KMS-11 (cell line): ENCODE measurements at regions not wholly inside any gene's neighbourhood (a gene's known extent, or its start where the extent isn't known, plus 50 kb on each side); places are given as distances from the start of the nearest gene placed in this dataset.

Experiments
- H2AFZ ChIP-seq: fragments of 200-600 bp; sonication (generic); 2 replicates; pipeline ENCODE4 v1.6.1; 2016; ENCODE audit warnings: antibody characterized with exemption, mixed run types, low read depth
- H3K27ac ChIP-seq: fragments of 200-600 bp; sonication (generic); 2 replicates; pipeline ENCODE4 v1.6.1; 2016; ENCODE audit warnings: mild to moderate bottlenecking, mixed run types
- H3K27me3 ChIP-seq: fragments of 200-600 bp; sonication (generic); 2 replicates; pipeline ENCODE4 v1.6.1; 2017; ENCODE audit warnings: mild to moderate bottlenecking, low read depth, mixed run types, moderate library complexity; ENCODE audit not compliant: insufficient read depth
- H3K36me3 ChIP-seq: fragments of 200-600 bp; sonication (generic); 2 replicates; pipeline ENCODE4 v1.6.1; 2017; ENCODE audit warnings: mild to moderate bottlenecking, mixed run types; ENCODE audit not compliant: insufficient read depth
- H3K4me1 ChIP-seq: fragments of 200-600 bp; sonication (generic); 2 replicates; pipeline ENCODE4 v1.6.1; 2016; ENCODE audit warnings: mild to moderate bottlenecking, low read depth, mixed run types; ENCODE audit not compliant: poor library complexity, severe bottlenecking
- H3K4me2 ChIP-seq: fragments of 200-600 bp; sonication (generic); 2 replicates; pipeline ENCODE4 v1.7.0; 2016; ENCODE audit warnings: mild to moderate bottlenecking, mixed run types
- H3K4me3 ChIP-seq: fragments of 200-600 bp; sonication (generic); IDR thresholded peaks from 2 replicates; pipeline ENCODE4 v1.6.1; 2017; ENCODE audit warnings: low read depth, low read length, mixed read lengths; ENCODE audit not compliant: insufficient read depth
- H3K79me2 ChIP-seq: fragments of 200-600 bp; sonication (generic); 2 replicates; pipeline ENCODE4 v1.6.1; 2016; ENCODE audit warnings: low read depth, mixed run types; ENCODE audit not compliant: insufficient read depth
- H3K9ac ChIP-seq: fragments of 200-600 bp; sonication (generic); 2 replicates; pipeline ENCODE4 v1.6.1; 2016; ENCODE audit warnings: mild to moderate bottlenecking, mixed run types
- H4K20me1 ChIP-seq: fragments of 200-600 bp; sonication (generic); 2 replicates; pipeline ENCODE4 v1.6.1; 2016; ENCODE audit warnings: mild to moderate bottlenecking, mixed run types; ENCODE audit not compliant: insufficient read depth
- TF ChIP-seq, protein P1 (sequence below): fragments of 200-600 bp; sonication (generic); conservative IDR thresholded peaks from 2 replicates; pipeline ENCODE4 v1.6.1; 2017; ENCODE audit warnings: low read depth, mild to moderate bottlenecking, antibody characterized with exemption, low read length, moderate library complexity, mixed read lengths

DNA sequence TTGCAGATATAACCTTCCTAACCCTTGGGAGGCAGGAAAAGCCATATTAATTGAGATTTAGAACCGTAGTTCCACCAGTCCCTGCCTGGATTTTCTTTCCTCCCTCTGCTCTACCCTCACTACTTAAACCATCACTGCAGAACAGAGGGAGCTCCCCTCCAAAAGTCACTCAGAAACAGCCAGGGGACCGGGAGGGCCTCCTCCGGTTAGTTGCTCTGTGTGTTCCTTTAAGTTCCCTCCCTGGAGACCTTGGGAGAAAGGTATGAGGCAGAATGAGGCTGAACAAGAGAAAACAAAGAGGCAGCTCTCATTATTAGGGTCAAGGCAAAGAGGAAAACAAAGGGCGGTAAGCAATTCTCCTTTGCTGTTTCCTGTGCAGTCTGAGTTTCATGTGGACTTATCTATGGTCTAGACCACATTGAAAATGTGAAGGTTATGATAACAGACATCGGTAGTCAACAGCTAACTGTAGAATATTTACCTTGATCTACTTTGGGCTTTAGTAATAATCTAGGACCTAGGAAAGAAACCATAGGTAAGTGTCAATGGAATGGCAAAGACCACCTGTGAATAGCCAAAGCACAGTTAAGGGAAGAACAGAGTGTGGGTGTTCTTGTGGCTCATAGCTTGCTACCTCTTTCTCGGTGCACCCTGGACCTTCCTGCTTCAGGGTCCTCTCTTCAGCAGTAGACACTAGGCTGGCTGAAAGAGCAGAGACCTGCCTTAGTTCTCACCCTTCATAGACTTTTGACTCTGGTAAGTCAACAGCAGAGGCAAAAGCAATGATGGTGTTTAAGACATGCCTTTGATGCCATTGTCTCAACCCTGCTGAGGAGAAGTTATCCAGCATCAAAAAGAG is 250.9 kb upstream of the CITED2 start:
- Histone ChIP-seq H3K79me2 (no peaks in the 10 kb centered on the region), H3K9ac (no peak overlapping the region), H2AFZ (no peak overlapping the region), H3K4me2 (no peak overlapping the region), H3K27ac (no peak overlapping the region), H3K4me3 (no peak overlapping the region), H3K27me3 (no peaks in the 10 kb centered on the region), H4K20me1 (no peaks in the 10 kb centered on the region), H3K4me1 (no peaks in the 10 kb centered on the region), H3K36me3 (no peaks in the 10 kb centered on the region)
- TF ChIP-seq, protein P1, sequence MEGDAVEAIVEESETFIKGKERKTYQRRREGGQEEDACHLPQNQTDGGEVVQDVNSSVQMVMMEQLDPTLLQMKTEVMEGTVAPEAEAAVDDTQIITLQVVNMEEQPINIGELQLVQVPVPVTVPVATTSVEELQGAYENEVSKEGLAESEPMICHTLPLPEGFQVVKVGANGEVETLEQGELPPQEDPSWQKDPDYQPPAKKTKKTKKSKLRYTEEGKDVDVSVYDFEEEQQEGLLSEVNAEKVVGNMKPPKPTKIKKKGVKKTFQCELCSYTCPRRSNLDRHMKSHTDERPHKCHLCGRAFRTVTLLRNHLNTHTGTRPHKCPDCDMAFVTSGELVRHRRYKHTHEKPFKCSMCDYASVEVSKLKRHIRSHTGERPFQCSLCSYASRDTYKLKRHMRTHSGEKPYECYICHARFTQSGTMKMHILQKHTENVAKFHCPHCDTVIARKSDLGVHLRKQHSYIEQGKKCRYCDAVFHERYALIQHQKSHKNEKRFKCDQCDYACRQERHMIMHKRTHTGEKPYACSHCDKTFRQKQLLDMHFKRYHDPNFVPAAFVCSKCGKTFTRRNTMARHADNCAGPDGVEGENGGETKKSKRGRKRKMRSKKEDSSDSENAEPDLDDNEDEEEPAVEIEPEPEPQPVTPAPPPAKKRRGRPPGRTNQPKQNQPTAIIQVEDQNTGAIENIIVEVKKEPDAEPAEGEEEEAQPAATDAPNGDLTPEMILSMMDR, result no peak

DNA sequence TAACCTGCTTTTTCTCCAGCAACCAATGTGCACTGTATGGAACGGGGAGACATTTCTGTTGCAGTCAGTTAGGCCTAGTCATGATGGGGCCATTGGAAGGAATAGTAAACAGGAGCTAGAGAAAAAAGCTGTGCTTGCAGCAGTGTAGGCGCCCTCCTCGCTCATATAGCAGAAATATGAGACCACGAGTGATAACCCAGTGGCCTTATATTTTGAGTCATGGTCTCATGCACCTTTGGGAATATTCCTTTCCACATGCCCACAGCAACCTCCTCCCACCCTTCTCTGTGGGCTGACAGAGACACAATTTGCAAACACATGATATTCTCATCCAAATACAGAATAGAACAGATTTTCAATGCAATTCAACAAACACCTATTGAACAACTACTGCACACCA is 248.9 kb upstream of the CITED2 start:
- H3K27ac ChIP-seq, result no peak overlapping the region
- no peak overlapping the region for H3K9ac ChIP-seq
- H3K79me2 ChIP-seq, result no peaks in the 10 kb centered on the region
- H3K4me3 ChIP-seq, result no peak overlapping the region
- no peaks in the 10 kb centered on the region for H3K4me1 ChIP-seq
- H2AFZ ChIP-seq, result no peak overlapping the region
- no peaks in the 10 kb centered on the region for H3K27me3 ChIP-seq
- no peak overlapping the region for H3K4me2 ChIP-seq
- H3K36me3 ChIP-seq, result no peaks in the 10 kb centered on the region
- H4K20me1 ChIP-seq, result no peaks in the 10 kb centered on the region
- TF ChIP-seq, protein P1, result no peak

DNA sequence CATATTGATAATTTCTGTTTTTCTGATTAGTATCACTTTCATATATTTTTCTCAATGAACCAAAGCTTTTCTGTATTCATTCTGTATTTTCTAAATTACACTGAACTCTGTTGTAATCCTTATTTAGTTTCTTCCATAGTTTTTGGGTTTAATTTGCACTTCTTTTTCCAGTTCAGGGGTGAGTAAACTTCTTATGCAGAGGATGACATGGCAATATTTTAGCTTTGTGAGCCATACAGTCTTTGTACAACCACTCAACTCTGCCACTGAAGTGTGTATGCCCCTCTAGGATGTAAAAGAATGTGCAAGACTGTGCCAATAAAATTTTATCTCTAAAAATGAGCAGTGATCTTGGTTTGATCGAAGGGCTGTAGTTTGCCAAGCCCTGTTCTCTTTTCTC is 239.0 kb upstream of the CITED2 start:
- Histone ChIP-seq H2AFZ (no peak overlapping the region), H3K9ac (no peak overlapping the region), H3K4me2 (no peak overlapping the region), H3K27me3 (no peaks in the 10 kb centered on the region), H3K36me3 (no peaks in the 10 kb centered on the region), H3K79me2 (no peaks in the 10 kb centered on the region), H3K27ac (no peak overlapping the region), H3K4me3 (no peak overlapping the region), H3K4me1 (no peaks in the 10 kb centered on the region), H4K20me1 (no peaks in the 10 kb centered on the region)
- TF ChIP-seq, protein P1, result no peak

DNA sequence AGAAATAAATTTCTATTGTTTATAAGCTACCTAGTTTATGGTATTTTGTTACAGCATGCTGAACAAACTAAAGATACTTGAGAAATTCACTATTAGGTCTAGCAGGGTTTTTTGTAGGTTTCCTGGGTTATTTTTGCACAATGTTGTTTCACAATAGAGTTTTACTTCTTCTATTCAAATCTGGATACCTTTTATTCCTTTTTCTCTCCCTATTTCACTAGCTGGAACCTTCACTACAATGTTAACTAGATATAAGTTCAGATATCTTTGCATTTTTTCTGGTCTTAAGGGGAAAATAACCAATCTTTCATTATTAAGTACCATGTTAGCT is 237.7 kb upstream of the CITED2 start:
- no peak overlapping the region for H3K9ac ChIP-seq
- TF ChIP-seq, protein P1, result no peak
- H3K27me3 ChIP-seq, result no peaks in the 10 kb centered on the region
- no peaks in the 10 kb centered on the region for H3K79me2 ChIP-seq
- H3K4me3 ChIP-seq, result no peak overlapping the region
- no peak overlapping the region for H3K4me2 ChIP-seq
- H3K27ac ChIP-seq, result no peak overlapping the region
- H3K4me1 ChIP-seq, result no peaks in the 10 kb centered on the region
- H2AFZ ChIP-seq, result no peak overlapping the region
- no peaks in the 10 kb centered on the region for H3K36me3 ChIP-seq
- H4K20me1 ChIP-seq, result no peaks in the 10 kb centered on the region
